SK-N-SH (cell line): ENCODE measurements at regions not wholly inside any gene's neighbourhood (a gene's known extent, or its start where the extent isn't known, plus 50 kb on each side); places are given as distances from the start of the nearest gene placed in this dataset.
"Not testable (repeated sequence)": the region's sequence is repeated elsewhere in the genome, so short reads cannot be mapped to it uniquely, and the experiment has no call there.

Experiments
- CTCF ChIA-PET: fragments of 300-600, 350-600 bp; formaldehyde crosslinking; extraction: SDS; loops from one replicate; lab custom pipeline; 2021; lab: Yijun Ruan, JAX
- POLR2A ChIA-PET: fragments of 350-600 bp; sonication (Branson Sonifier 250); formaldehyde crosslinking; extraction: SDS; loops from one replicate; lab custom pipeline; 2020; ENCODE audit warnings: antibody characterized with exemption, inconsistent platforms; lab: Yijun Ruan, JAX
- DNase-seq: peaks from one replicate; pipeline ENCODE4 v3.0.0; 2012
- H2AFZ ChIP-seq: fragments of 200-600 bp; sonication (generic); 2 replicates; pipeline ENCODE4 v1.8.1; 2016; ENCODE audit warnings: antibody characterized with exemption, mild to moderate bottlenecking, low read depth
- H3F3A ChIP-seq: fragments of 200-600 bp; sonication (generic); replicated peaks from 2 replicates; pipeline ENCODE3; 2016; ENCODE audit warnings: antibody characterized with exemption, mild to moderate bottlenecking; ENCODE audit not compliant: insufficient read depth
- H3K27ac ChIP-seq, 2 experiments: fragments of 200-500 bp in 1 of 2; fragments of 200-600 bp in 1 of 2; sonication (Bioruptor generic) in 1 of 2; sonication (generic), shearing (Covaris generic) in 1 of 2; 2 replicates each; pipeline versions ENCODE4 v1.5.1 to v1.6.1; 2014 to 2016; ENCODE audit warnings: low read depth in 2 of 2, inconsistent platforms in 1 of 2, low read length in 1 of 2, mild to moderate bottlenecking in 1 of 2, mixed read lengths in 1 of 2
- H3K27me3 ChIP-seq: fragments of 200-600 bp; sonication (generic), shearing (Covaris generic); 2 replicates; pipeline ENCODE4 v1.6.1; 2016; ENCODE audit warnings: mixed run types; ENCODE audit not compliant: insufficient read depth
- H3K36me3 ChIP-seq, 2 experiments: fragments of 200-500 bp in 1 of 2; fragments of 200-600 bp in 1 of 2; sonication (Bioruptor generic) in 1 of 2; sonication (generic) in 1 of 2; replicated peaks in 1 of 2; 2 replicates each; pipeline versions ENCODE3 to v1.5.1; 2014 to 2016; ENCODE audit warnings: low read length in 1 of 2, mild to moderate bottlenecking in 1 of 2; ENCODE audit not compliant: insufficient read depth in 2 of 2, control insufficient read depth in 1 of 2
- H3K4me1 ChIP-seq, 2 experiments: fragments of 200-500 bp in 1 of 2; fragments of 200-600 bp in 1 of 2; sonication (Bioruptor generic) in 1 of 2; sonication (generic), shearing (Covaris generic) in 1 of 2; 2 replicates each; pipeline versions ENCODE4 v1.5.1 to v1.6.1; 2014 to 2016; ENCODE audit warnings: low read depth in 1 of 2, low read length in 1 of 2, mixed run types in 1 of 2; ENCODE audit not compliant: insufficient read depth in 2 of 2, control insufficient read depth in 1 of 2
- H3K4me2 ChIP-seq: fragments of 200-600 bp; sonication (generic), shearing (Covaris generic); 2 replicates; pipeline ENCODE4 v1.6.1; 2017; ENCODE audit warnings: mixed run types
- H3K4me3 ChIP-seq, 2 experiments: fragments of 200-500 bp in 1 of 2; fragments of 200-600 bp in 1 of 2; sonication (Bioruptor generic) in 1 of 2; sonication (generic), shearing (Covaris generic) in 1 of 2; 2 replicates each; pipeline versions ENCODE4 v1.5.1 to v1.8.1; 2014 to 2016; ENCODE audit warnings: low read depth in 2 of 2, inconsistent platforms in 1 of 2, low read length in 1 of 2, mild to moderate bottlenecking in 1 of 2, mixed read lengths in 1 of 2, moderate library complexity in 1 of 2
- H3K79me2 ChIP-seq: fragments of 200-600 bp; sonication (generic); 2 replicates; pipeline ENCODE4 v1.8.1; 2017; ENCODE audit warnings: mild to moderate bottlenecking; ENCODE audit not compliant: insufficient read depth
- H3K9ac ChIP-seq: fragments of 200-600 bp; sonication (generic); 2 replicates; pipeline ENCODE4 v1.6.1; 2017; ENCODE audit warnings: mixed run types
- H3K9me2 ChIP-seq: fragments of 200-600 bp; sonication (generic); 2 replicates; pipeline ENCODE4 v1.6.1; 2017; ENCODE audit warnings: mixed run types
- H3K9me3 ChIP-seq: fragments of 200-600 bp; sonication (generic); 2 replicates; pipeline ENCODE4 v1.6.1; 2017; ENCODE audit warnings: mixed run types, mild to moderate bottlenecking, moderate library complexity
- H4K20me1 ChIP-seq: fragments of 200-600 bp; sonication (generic); 2 replicates; pipeline ENCODE4 v1.6.1; 2017; ENCODE audit warnings: mild to moderate bottlenecking, mixed run types; ENCODE audit not compliant: insufficient read depth
- FOSL2 ChIP-seq: IDR thresholded peaks from 2 replicates; pipeline ENCODE4 v1.4.0; 2012; ENCODE audit warnings: low read depth, mild to moderate bottlenecking, moderate library complexity, borderline replicate concordance
- MAX ChIP-seq: IDR thresholded peaks from 2 replicates; pipeline ENCODE4 v1.4.0; 2012; ENCODE audit warnings: low read depth
- RAD21 ChIP-seq: IDR thresholded peaks from 2 replicates; pipeline ENCODE4 v1.6.1; 2012; ENCODE audit warnings: mild to moderate bottlenecking, low read length
- RFX5 ChIP-seq: IDR thresholded peaks from 2 replicates; pipeline ENCODE4 v1.6.1; 2012; ENCODE audit warnings: mild to moderate bottlenecking, improper control_type of control experiment, low read length
- SMC3 ChIP-seq: IDR thresholded peaks from 2 replicates; pipeline ENCODE4 v1.6.1; 2012; ENCODE audit warnings: low read depth, low read length, improper control_type of control experiment
- TAF1 ChIP-seq: IDR thresholded peaks from 2 replicates; pipeline ENCODE4 v1.6.1; 2012; ENCODE audit warnings: low read depth, mild to moderate bottlenecking, low read length, moderate library complexity, borderline replicate concordance
- USF1 ChIP-seq: IDR thresholded peaks from 2 replicates; pipeline ENCODE4 v1.4.0; 2012; ENCODE audit warnings: low read depth, borderline replicate concordance
- USF2 ChIP-seq: fragments of 150-350 bp; IDR thresholded peaks from 2 replicates; pipeline ENCODE4 v1.6.1; 2017; ENCODE audit warnings: antibody characterized with exemption, low read length, low read depth, borderline replicate concordance
- ZBTB33 ChIP-seq: IDR thresholded peaks from 2 replicates; pipeline ENCODE4 v1.4.0; 2012; ENCODE audit warnings: low read depth, borderline replicate concordance
- WGBS: methylation state at CpG from one replicate; pipeline ENCODE4 v1.1.6; 2017; ENCODE audit warnings: low lambda C conversion rate; 5-methylcytosine and 5-hydroxymethylcytosine counted together

- TF ChIP-seq MAX (no peak), RFX5 (no peak), FOSL2 (no peak), USF1 (no peak), RAD21 (no peak), USF2 (no peak), TAF1 (no peak), SMC3 (no peak), ZBTB33 (no peak)
These were observed 239.3 kb upstream of the SGCD start (continued) for GRCh38 chr5:156087577-156088110.

- POLR2A ChIA-PET, H3K9me3 ChIP-seq, H3K4me2 ChIP-seq, H3K27me3 ChIP-seq, CTCF ChIA-PET, H3F3A ChIP-seq, H3K36me3 ChIP-seq, H3K9ac ChIP-seq, H3K4me1 ChIP-seq, H4K20me1 ChIP-seq, H3K79me2 ChIP-seq, DNase-seq, H2AFZ ChIP-seq, H3K9me2 ChIP-seq, H3K4me3 ChIP-seq, H3K27ac ChIP-seq: not testable (repeated sequence)
- WGBS: 32% methylated on average over 10 of the region's 10 CpGs
These were observed 236.7 kb upstream of the SGCD start for GRCh38 chr5:156089955-156090940.

- no peak overlapping the region for H3K9ac ChIP-seq
- POLR2A ChIA-PET: no interaction called here
These were observed 233.9 kb upstream of the SGCD start for GRCh38 chr5:156093024-156093423.

More at GRCh38 chr5:156093024-156093423, 233.9 kb upstream of the SGCD start:
- CTCF ChIA-PET: no interaction called here
- no peaks in the 10 kb centered on the region for H3K27me3 ChIP-seq
- H3K27ac ChIP-seq: no peak overlapping the region
- TF ChIP-seq USF1 (no peak), RAD21 (no peak)
- no peaks in the 10 kb centered on the region for H4K20me1 ChIP-seq
- no peaks in the 10 kb centered on the region for H3K4me1 ChIP-seq
- no peaks in the 10 kb centered on the region for H3K9me3 ChIP-seq
- H2AFZ ChIP-seq: no peak overlapping the region
- H3F3A ChIP-seq: no peaks in the 10 kb centered on the region
- no peak for DNase-seq
- no peak overlapping the region for H3K4me3 ChIP-seq
- H3K79me2 ChIP-seq: no peaks in the 10 kb centered on the region
- H3K9me2 ChIP-seq: no peaks in the 10 kb centered on the region
- no peak overlapping the region for H3K4me2 ChIP-seq
- WGBS: 46% methylated on average over 2 of the region's 2 CpGs
- no peaks in the 10 kb centered on the region for H3K36me3 ChIP-seq
